ENCODE measurements at regions not wholly inside any gene's neighbourhood (a gene's known extent, or its start where the extent isn't known, plus 50 kb on each side); places are given as distances from the start of the nearest gene placed in this dataset.

- Histone ChIP-seq H3K9me3 (ENCODE audit: control insufficient read depth, low read length) (no peaks in the 10 kb centered on the region), H3K4me3 (ENCODE audit: insufficient read depth, low read depth, low read length, poor library complexity, severe bottlenecking) (no peak overlapping the region), H3K27me3 (replicated peaks; ENCODE audit: control insufficient read depth, insufficient read depth, low read length, poor library complexity, severe bottlenecking) (no peaks in the 10 kb centered on the region), H3K27ac (ENCODE audit: insufficient read depth, low read length, poor library complexity, severe bottlenecking) (no peak overlapping the region), H3K36me3 (ENCODE audit: control insufficient read depth, insufficient read depth, low read length) (no peaks in the 10 kb centered on the region), H3K4me1 (ENCODE audit: control insufficient read depth, insufficient read depth, low read length, poor library complexity, severe bottlenecking) (no peaks in the 10 kb centered on the region)
- no peak for DNase-seq
Observed at GRCh38 chr5:2174538-2174937, 291.8 kb upstream of the IRX4 start.

GRCh38 chr5:2173151-2173834 lies 290.6 kb upstream of the IRX4 start:
- Histone ChIP-seq H3K27ac (ENCODE audit: insufficient read depth, low read length, poor library complexity, severe bottlenecking) (no peak overlapping the region), H3K4me3 (ENCODE audit: insufficient read depth, low read depth, low read length, poor library complexity, severe bottlenecking) (no peak overlapping the region), H3K27me3 (replicated peaks; ENCODE audit: control insufficient read depth, insufficient read depth, low read length, poor library complexity, severe bottlenecking) (no peaks in the 10 kb centered on the region), H3K9me3 (ENCODE audit: control insufficient read depth, low read length) (no peaks in the 10 kb centered on the region), H3K36me3 (ENCODE audit: control insufficient read depth, insufficient read depth, low read length) (no peaks in the 10 kb centered on the region), H3K4me1 (ENCODE audit: control insufficient read depth, insufficient read depth, low read length, poor library complexity, severe bottlenecking) (no peaks in the 10 kb centered on the region)
- no peak for DNase-seq

- no peak for DNase-seq
- no peaks in the 10 kb centered on the region for H3K9me3 ChIP-seq (ENCODE audit: control insufficient read depth, low read length)
- no peaks in the 10 kb centered on the region for H3K36me3 ChIP-seq (ENCODE audit: control insufficient read depth, insufficient read depth, low read length)
- no peaks in the 10 kb centered on the region for H3K27me3 ChIP-seq (replicated peaks; ENCODE audit: control insufficient read depth, insufficient read depth, low read length, poor library complexity, severe bottlenecking)
- no peaks in the 10 kb centered on the region for H3K4me1 ChIP-seq (ENCODE audit: control insufficient read depth, insufficient read depth, low read length, poor library complexity, severe bottlenecking)
- no peak overlapping the region for H3K4me3 ChIP-seq (ENCODE audit: insufficient read depth, low read depth, low read length, poor library complexity, severe bottlenecking)
- H3K27ac ChIP-seq (ENCODE audit: insufficient read depth, low read length, poor library complexity, severe bottlenecking), result no peak overlapping the region
Observed at GRCh38 chr5:2172471-2172870, 289.7 kb upstream of the IRX4 start.

DNA sequence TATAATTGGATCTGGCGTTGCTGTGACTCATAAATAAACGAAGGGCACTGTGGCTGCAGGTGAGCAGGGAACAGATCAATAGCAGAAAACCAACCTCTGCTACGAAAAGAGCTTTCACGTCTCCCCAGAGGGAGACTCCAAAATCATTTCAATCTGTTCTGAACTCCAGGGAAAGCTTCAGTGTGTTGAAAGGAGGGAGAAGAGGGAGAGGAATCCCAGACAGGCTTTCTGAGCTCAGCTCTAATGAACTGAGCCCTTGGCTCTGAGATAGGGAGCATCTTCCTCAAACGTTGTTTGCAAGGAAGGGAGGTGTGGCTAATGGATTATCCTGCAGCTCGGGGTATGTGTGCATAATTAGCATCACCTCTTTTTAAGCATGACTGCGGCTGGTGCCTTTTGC lies 288.0 kb upstream of the IRX4 start:
- Histone ChIP-seq H3K9me3 (ENCODE audit: control insufficient read depth, low read length) (no peaks in the 10 kb centered on the region), H3K4me1 (ENCODE audit: control insufficient read depth, insufficient read depth, low read length, poor library complexity, severe bottlenecking) (no peaks in the 10 kb centered on the region), H3K27me3 (replicated peaks; ENCODE audit: control insufficient read depth, insufficient read depth, low read length, poor library complexity, severe bottlenecking) (no peaks in the 10 kb centered on the region), H3K27ac (ENCODE audit: insufficient read depth, low read length, poor library complexity, severe bottlenecking) (no peak overlapping the region), H3K36me3 (ENCODE audit: control insufficient read depth, insufficient read depth, low read length) (no peaks in the 10 kb centered on the region), H3K4me3 (ENCODE audit: insufficient read depth, low read depth, low read length, poor library complexity, severe bottlenecking) (no peak overlapping the region)
- no peak for DNase-seq

DNA sequence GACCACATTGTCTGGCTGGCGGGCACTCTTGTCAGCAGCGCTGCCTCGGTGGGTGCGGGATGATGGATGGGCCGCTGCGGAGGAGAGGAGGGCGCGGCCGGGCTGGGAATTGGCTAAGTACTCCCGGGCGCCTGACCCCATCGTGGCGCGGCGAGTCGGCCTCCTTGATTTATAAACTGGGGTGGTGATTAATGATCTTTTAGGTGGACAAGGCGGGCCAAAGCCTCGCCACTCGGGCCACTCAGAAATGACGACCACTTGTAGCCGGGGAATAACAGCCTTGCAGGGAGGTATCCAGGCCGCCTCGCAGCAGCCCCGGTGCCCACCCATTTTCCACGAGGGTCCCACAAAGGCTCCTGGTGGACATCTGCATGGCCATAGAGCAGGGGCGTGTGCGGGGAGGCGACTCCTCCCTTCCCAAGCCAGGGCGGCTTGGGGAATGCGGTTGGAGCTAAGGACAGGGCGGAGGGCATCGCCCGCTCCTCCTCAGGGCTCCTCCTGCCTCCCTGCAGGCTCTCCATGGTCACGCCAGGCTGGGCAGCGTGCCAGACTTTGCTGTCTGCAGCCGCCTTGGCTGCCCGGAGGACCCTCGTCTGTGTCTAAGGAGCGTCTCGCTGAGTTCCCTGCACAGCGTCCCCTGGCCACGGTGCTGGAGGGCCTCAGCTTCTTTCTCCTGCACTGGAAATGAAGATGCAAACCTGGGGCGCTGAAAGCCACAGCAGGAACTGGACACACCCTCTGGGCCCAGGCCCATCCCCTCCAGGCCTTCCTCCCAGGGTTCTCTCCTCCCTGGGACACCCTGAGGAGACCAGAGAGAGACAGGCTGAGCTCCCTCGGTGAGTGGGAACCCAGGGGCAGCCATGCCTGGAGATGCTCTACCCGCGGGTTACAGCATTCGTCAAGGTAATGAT lies 287.4 kb upstream of the IRX4 start:
- Histone ChIP-seq H3K4me3 (ENCODE audit: insufficient read depth, low read depth, low read length, poor library complexity, severe bottlenecking) (no peak overlapping the region), H3K27me3 (replicated peaks; ENCODE audit: control insufficient read depth, insufficient read depth, low read length, poor library complexity, severe bottlenecking) (no peaks in the 10 kb centered on the region), H3K36me3 (ENCODE audit: control insufficient read depth, insufficient read depth, low read length) (no peaks in the 10 kb centered on the region), H3K27ac (ENCODE audit: insufficient read depth, low read length, poor library complexity, severe bottlenecking) (no peak overlapping the region), H3K9me3 (ENCODE audit: control insufficient read depth, low read length) (no peaks in the 10 kb centered on the region), H3K4me1 (ENCODE audit: control insufficient read depth, insufficient read depth, low read length, poor library complexity, severe bottlenecking) (no peaks in the 10 kb centered on the region)
- no peak for DNase-seq

DNA sequence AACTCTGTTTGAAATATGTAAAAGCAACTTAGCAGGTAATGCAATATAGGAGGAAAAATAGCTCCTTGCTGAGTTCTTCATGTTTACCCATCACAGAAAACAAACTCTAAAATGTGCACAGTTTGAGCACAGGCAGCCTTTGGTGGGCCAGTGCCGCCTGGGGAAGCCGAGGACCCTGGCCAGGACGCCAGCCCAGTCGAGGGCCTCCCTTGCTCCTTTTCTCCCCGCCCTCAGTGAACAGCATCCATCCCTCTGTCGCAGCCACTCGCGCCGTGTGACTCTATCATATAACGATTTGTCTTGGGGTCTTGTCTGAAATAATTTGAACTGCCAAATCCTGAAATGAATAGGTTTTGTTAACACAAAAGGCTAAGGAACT lies 286.7 kb upstream of the IRX4 start:
- H3K36me3 ChIP-seq (ENCODE audit: control insufficient read depth, insufficient read depth, low read length), result no peaks in the 10 kb centered on the region
- H3K4me3 ChIP-seq (ENCODE audit: insufficient read depth, low read depth, low read length, poor library complexity, severe bottlenecking), result no peak overlapping the region
- no peak for DNase-seq
- no peaks in the 10 kb centered on the region for H3K27me3 ChIP-seq (replicated peaks; ENCODE audit: control insufficient read depth, insufficient read depth, low read length, poor library complexity, severe bottlenecking)
- no peak overlapping the region for H3K27ac ChIP-seq (ENCODE audit: insufficient read depth, low read length, poor library complexity, severe bottlenecking)
- H3K4me1 ChIP-seq (ENCODE audit: control insufficient read depth, insufficient read depth, low read length, poor library complexity, severe bottlenecking), result no peaks in the 10 kb centered on the region
- H3K9me3 ChIP-seq (ENCODE audit: control insufficient read depth, low read length), result no peaks in the 10 kb centered on the region

- no peaks in the 10 kb centered on the region for H3K4me1 ChIP-seq (ENCODE audit: control insufficient read depth, insufficient read depth, low read length, poor library complexity, severe bottlenecking)
- no peaks in the 10 kb centered on the region for H3K27me3 ChIP-seq (replicated peaks; ENCODE audit: control insufficient read depth, insufficient read depth, low read length, poor library complexity, severe bottlenecking)
Observed at GRCh38 chr5:2168601-2169429, 286.1 kb upstream of the IRX4 start.

DNA sequence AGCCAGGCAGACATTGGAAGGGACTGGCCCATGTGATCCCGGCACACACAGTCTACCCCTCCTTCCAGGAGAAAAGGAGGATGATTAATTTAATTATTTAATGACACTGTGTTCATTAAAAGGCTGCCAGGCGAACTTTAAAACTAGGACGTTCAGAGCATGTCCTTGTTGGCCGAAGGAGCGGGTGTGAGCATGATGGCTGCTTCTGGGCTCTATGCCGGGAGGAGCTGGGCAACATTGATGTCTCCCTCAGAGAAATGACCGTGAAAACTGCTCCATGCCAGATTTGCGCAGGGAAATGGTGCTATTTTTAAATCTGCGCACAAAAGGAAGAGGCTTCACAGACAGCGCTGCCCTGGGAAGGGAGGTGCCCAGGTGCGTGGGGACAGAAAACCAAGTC lies 284.9 kb upstream of the IRX4 start:
- no peaks in the 10 kb centered on the region for H3K36me3 ChIP-seq (ENCODE audit: control insufficient read depth, insufficient read depth, low read length)
- H3K4me3 ChIP-seq (ENCODE audit: insufficient read depth, low read depth, low read length, poor library complexity, severe bottlenecking), result no peak overlapping the region
- no peak overlapping the region for H3K27ac ChIP-seq (ENCODE audit: insufficient read depth, low read length, poor library complexity, severe bottlenecking)
- no peaks in the 10 kb centered on the region for H3K4me1 ChIP-seq (ENCODE audit: control insufficient read depth, insufficient read depth, low read length, poor library complexity, severe bottlenecking)
- DNase-seq, result no peak
- no peaks in the 10 kb centered on the region for H3K27me3 ChIP-seq (replicated peaks; ENCODE audit: control insufficient read depth, insufficient read depth, low read length, poor library complexity, severe bottlenecking)
- no peaks in the 10 kb centered on the region for H3K9me3 ChIP-seq (ENCODE audit: control insufficient read depth, low read length)

More at GRCh38 chr5:2168601-2169429, 286.1 kb upstream of the IRX4 start:
- DNase-seq, result no peak
- no peaks in the 10 kb centered on the region for H3K9me3 ChIP-seq (ENCODE audit: control insufficient read depth, low read length)
- no peak overlapping the region for H3K27ac ChIP-seq (ENCODE audit: insufficient read depth, low read length, poor library complexity, severe bottlenecking)
- no peaks in the 10 kb centered on the region for H3K36me3 ChIP-seq (ENCODE audit: control insufficient read depth, insufficient read depth, low read length)
- H3K4me3 ChIP-seq (ENCODE audit: insufficient read depth, low read depth, low read length, poor library complexity, severe bottlenecking), result no peak overlapping the region

- H3K27me3 ChIP-seq (replicated peaks; ENCODE audit: control insufficient read depth, insufficient read depth, low read length, poor library complexity, severe bottlenecking), result no peaks in the 10 kb centered on the region
- no peaks in the 10 kb centered on the region for H3K4me1 ChIP-seq (ENCODE audit: control insufficient read depth, insufficient read depth, low read length, poor library complexity, severe bottlenecking)
- no peaks in the 10 kb centered on the region for H3K36me3 ChIP-seq (ENCODE audit: control insufficient read depth, insufficient read depth, low read length)
- no peaks in the 10 kb centered on the region for H3K9me3 ChIP-seq (ENCODE audit: control insufficient read depth, low read length)
- no peak overlapping the region for H3K4me3 ChIP-seq (ENCODE audit: insufficient read depth, low read depth, low read length, poor library complexity, severe bottlenecking)
- H3K27ac ChIP-seq (ENCODE audit: insufficient read depth, low read length, poor library complexity, severe bottlenecking), result no peak overlapping the region
- no peak for DNase-seq
Observed at GRCh38 chr5:2166979-2167377, 284.3 kb upstream of the IRX4 start.
